LNCaP clone FGC (cell line): ENCODE measurements at regions not wholly inside any gene's neighbourhood (a gene's known extent, or its start where the extent isn't known, plus 50 kb on each side); places are given as distances from the start of the nearest gene placed in this dataset.
"Not testable (repeated sequence)": the region's sequence is repeated elsewhere in the genome, so short reads cannot be mapped to it uniquely, and the experiment has no call there.

Experiments used
- DNase-seq: peaks from one replicate; pipeline ENCODE4 v3.0.0-alpha.2; 2011; ENCODE audit warnings: low read depth
- H3K4me3 ChIP-seq: 2 replicates; pipeline ENCODE4 v1.5.1; 2011; ENCODE audit warnings: mild to moderate bottlenecking, low read depth, low read length, control low read depth
- TF ChIP-seq, protein P1 (sequence below): IDR thresholded peaks from 2 replicates; pipeline ENCODE4 v1.5.1; 2012; ENCODE audit warnings: mild to moderate bottlenecking; ENCODE audit not compliant: control insufficient read depth, insufficient read depth; ENCODE audit errors: extremely low read depth

- no peak overlapping the region for H3K4me3 ChIP-seq
- TF ChIP-seq, protein P1, sequence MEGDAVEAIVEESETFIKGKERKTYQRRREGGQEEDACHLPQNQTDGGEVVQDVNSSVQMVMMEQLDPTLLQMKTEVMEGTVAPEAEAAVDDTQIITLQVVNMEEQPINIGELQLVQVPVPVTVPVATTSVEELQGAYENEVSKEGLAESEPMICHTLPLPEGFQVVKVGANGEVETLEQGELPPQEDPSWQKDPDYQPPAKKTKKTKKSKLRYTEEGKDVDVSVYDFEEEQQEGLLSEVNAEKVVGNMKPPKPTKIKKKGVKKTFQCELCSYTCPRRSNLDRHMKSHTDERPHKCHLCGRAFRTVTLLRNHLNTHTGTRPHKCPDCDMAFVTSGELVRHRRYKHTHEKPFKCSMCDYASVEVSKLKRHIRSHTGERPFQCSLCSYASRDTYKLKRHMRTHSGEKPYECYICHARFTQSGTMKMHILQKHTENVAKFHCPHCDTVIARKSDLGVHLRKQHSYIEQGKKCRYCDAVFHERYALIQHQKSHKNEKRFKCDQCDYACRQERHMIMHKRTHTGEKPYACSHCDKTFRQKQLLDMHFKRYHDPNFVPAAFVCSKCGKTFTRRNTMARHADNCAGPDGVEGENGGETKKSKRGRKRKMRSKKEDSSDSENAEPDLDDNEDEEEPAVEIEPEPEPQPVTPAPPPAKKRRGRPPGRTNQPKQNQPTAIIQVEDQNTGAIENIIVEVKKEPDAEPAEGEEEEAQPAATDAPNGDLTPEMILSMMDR, result no peak
- no peak for DNase-seq
These were observed 102.7 kb upstream of the STARD4 start for GRCh38 chr5:111615054-111615453.

DNA sequence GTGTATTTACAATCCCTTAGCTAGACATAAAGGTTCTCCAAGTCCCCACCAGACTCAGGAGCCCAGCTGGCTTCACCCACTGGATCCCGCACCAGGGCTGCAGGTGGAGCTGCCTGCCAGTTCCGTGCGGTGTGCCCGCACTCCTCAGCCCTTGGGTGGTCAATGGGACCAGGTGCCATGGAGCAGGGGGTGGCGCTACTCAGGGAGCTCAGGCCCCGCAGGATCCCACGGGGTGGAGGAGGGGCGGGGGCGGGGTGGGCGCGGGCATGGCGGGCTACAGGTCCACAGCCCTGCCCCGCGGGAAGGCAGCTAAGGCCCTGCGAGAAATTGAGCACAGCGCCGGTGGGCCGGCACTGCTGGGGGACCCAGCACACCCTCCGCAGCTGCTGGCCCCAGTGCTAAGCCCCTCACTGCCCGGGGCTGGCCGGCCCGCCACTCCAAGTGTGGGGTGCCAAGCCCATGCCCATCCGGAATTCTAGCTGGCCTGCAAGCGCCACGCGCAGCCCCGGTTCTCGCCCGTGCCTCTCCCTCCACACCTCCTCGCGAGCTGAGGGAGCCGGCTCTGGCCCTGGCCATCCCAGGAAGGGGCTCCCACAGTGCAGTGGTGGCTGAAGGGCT lies 99.8 kb upstream of the STARD4 start:
- H3K4me3 ChIP-seq, DNase-seq: not testable (repeated sequence)

- H3K4me3 ChIP-seq, result no peak overlapping the region
- TF ChIP-seq, protein P1, result no peak
- no peak for DNase-seq
These were observed 93.9 kb upstream of the STARD4 start for GRCh38 chr5:111606194-111606593.

DNA sequence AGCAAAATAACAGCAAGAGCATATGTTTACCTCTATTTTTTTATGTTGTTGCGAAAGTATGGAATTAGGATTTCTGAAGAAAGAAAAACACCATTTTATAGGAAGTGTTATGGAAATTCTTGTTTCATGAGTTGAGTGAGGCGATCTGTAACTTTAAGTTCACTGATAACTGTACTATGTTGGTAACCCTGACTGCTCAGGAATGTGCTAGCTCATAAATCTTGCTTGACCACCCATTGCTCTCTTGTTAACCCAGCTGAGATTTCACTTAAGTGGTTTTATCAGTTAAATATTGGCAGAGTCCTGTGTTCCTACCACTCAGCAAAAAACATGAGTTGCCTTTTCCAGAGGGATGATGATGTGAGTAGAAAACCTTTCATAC lies 91.1 kb upstream of the STARD4 start:
- TF ChIP-seq, protein P1, result no peak
- H3K4me3 ChIP-seq, result no peak overlapping the region
- DNase-seq, result no peak

DNA sequence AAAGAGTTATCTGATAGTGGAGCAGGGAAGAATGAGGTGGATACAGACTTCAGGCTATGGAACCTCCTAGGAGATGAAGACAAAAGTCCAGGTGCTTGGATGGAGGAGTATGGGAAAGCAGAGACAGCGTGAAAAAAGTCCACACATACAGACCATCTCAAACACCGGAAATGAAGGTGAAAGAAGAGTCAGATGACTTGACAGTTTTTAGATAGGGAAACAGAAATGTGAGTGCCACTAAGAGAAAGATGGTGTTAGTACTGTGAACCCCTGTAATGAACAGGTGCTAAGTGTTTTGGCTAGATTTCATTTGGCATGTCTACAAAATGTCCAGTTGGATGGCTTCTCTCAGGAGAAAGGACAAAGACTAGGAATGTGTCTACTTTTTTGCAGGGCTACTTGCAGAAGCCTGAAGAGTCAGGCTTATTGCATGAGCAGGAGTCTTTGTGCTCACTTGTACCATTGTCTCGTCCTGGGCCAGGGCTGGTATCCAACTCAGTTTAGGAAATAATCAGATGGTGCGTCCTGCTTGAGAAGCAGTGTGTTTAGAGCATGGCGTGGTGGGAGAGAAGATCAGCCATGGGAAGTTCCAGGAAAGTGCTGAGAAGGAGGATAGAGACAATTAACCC lies 90.6 kb upstream of the STARD4 start:
- TF ChIP-seq, protein P1, result no peak
- H3K4me3 ChIP-seq, result no peak overlapping the region

DNA sequence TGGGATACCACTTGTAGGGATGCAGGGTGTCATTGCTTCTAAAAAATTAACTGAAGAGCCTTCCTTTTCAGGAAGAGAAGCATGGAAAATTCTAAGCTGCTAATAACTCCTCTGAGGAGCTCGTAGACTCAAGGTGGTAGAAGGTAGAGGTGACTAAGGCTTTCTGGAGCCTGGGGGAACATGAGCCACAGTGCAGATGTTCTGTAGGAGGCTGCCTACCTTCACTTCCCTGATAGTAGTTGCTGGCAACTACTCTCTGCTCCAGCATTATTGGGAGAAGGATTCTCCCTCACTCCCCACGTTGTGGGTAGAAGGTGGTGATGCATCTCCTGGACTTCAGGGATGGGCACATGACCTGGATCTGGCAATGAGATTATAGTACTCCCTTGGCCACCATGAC lies 86.7 kb upstream of the STARD4 start:
- no peak for DNase-seq
- TF ChIP-seq, protein P1, result no peak
- no peak overlapping the region for H3K4me3 ChIP-seq

More for the DNA sequence above, 90.6 kb upstream of the STARD4 start:
- DNase-seq, result no peak

GRCh38 chr5:111597491-111597890 lies 85.2 kb upstream of the STARD4 start:
- no peak overlapping the region for H3K4me3 ChIP-seq
- TF ChIP-seq, protein P1, result no peak
- no peak for DNase-seq
